Heart right ventricle (tissue), 16 donors: ENCODE measurements at regions not wholly inside any gene's neighbourhood (a gene's known extent, or its start where the extent isn't known, plus 50 kb on each side); places are given as distances from the start of the nearest gene placed in this dataset.

ENCODE experiments used
- ATAC-seq, 8 donors: fragments of 200-7000 bp; cut with Tn5 transposase; one replicate each; pipeline ENCODE4 v1.9.1; 2020; ENCODE audit warnings: mild to moderate bottlenecking in 8 of 8, moderate library complexity in 8 of 8, moderate number of reproducible peaks in 1 of 8
- DNase-seq, 2 donors: peaks; one replicate each; pipeline ENCODE4 v3.0.0-alpha.2; 2020
- H3K27ac ChIP-seq, 10 donors: fragments of 200-600 bp; sonication (generic) in 2 of 10; one replicate each; pipeline versions ENCODE4 v1.5.0 to v1.8.0; 2020 to 2022; ENCODE audit warnings: mild to moderate bottlenecking in 3 of 10
- H3K27me3 ChIP-seq, 7 donors: fragments of 200-600 bp; one replicate each; pipeline ENCODE4 v1.8.0; 2021 to 2022; ENCODE audit warnings: mild to moderate bottlenecking in 2 of 7
- H3K36me3 ChIP-seq, 9 donors: fragments of 200-600 bp; sonication (generic) in 1 of 9; one replicate each; pipeline versions ENCODE4 v1.5.0 to v1.8.0; 2020 to 2022; ENCODE audit warnings: mild to moderate bottlenecking in 2 of 9
- H3K4me1 ChIP-seq, 9 donors: fragments of 200-600 bp; sonication (generic) in 1 of 9; one replicate each; pipeline versions ENCODE4 v1.5.0 to v1.8.0; 2020 to 2022; ENCODE audit warnings: mild to moderate bottlenecking in 4 of 9
- H3K4me3 ChIP-seq, 10 donors: fragments of 200-600 bp; sonication (generic) in 2 of 10; one replicate each; pipeline versions ENCODE4 v1.5.0 to v1.8.0; 2020 to 2022; ENCODE audit warnings: mild to moderate bottlenecking in 7 of 10, moderate library complexity in 2 of 10
- H3K9me3 ChIP-seq, 11 donors: fragments of 200-600 bp in 10 of 11; sonication (generic) in 2 of 11; one replicate each; pipeline versions ENCODE4 v1.5.0 to v1.8.0; 2013 to 2022; ENCODE audit warnings: mild to moderate bottlenecking in 2 of 11, control low read depth in 1 of 11, moderate library complexity in 1 of 11
- CTCF ChIP-seq, 9 donors: fragments of 200-600 bp; sonication (generic) in 2 of 9; IDR thresholded peaks; one replicate each; pipeline versions ENCODE4 v1.5.0 to v1.8.0; 2021 to 2022; ENCODE audit warnings: antibody characterized with exemption in 9 of 9, mild to moderate bottlenecking in 5 of 9, moderate library complexity in 1 of 9
- WGBS, 2 donors: extraction: QIAGEN DNeasy Blood & Tissue Kit; methylation state at CpG; one replicate each; pipeline ENCODE4 v1.1.7; 2013; ENCODE audit warnings: inconsistent platforms in 1 of 2; 5-methylcytosine and 5-hydroxymethylcytosine counted together
- intact Hi-C, 10 donors: fragments of 100-400 bp; cut with DNase I; formaldehyde crosslinking; loops; one replicate each; pipeline versions ENCODE4 v1.11.1 to v1.14.2; 2022
- donor health status: Arrhythmogenic right ventricular cardiomyopathy.
- donor health status: ischemic (EF 13 %, LVEDD 7.1; RV severe dilation, severe dysfunction).
- donor health status: healthy with polysubstance abuse.
- donor health status: DM: no; HTN: yes; CAD: no.
- donor health status: DM: no; HTN: no; CAD: no.
- donor health status: ischemic (EF 25% LVEDD 6.9; RV normal size, moderate dysfunction).
- donor health status: ischemic (EF 25% LVEDD 5.7; RV mildly dilated, moderate dysfunction).
- donor health status: healthy.
- donor health status: DM: yes; HTN: yes; CAD: no.
- donor health status: Ischemic cardiomyopathy.
- donor health status: ischemic (EF 35%, LVEDD 5.7; RV mildly dilated, moderate dysfunction).
- donor health status: nonischemic (EF 11% LVEDD 7.7; RV severe dilation, severe dysfunction).
- donor health status: DM: yes; HTN: yes; CAD: no.
- donor health status: PGD.
- donor health status: ischemic (EF 29% LVEDD 5.4; RV normal size, mild dysfunction).
- donor health status: nonischemic (EF 23%, LVEDD 6.1; RV moderate dilation, normal function).

DNA sequence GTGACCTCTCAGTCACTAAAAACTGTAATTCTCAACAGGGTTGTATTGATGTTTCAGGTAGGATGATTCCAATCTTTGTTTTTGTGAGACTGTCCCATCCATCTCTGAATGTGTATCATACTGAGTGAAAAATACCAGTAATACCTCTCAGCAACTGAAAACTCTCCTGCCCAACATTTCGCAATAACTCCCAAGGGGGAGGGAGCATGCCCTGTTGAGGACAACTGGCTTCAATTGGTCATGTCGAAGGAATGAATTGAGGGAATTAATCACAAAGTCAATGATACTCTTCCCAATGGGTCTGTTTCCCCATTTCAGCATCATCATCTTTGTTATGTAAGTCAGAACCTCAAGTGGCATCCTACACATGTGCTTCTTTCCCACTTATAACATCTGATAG is 102.4 kb upstream of the E2F7 start:
- no peak for DNase-seq
- no peak for TF ChIP-seq CTCF (IDR thresholded peaks at IDR 0.05)
- Histone ChIP-seq H3K27ac (no peak overlapping the region), H3K9me3 (no peaks in the 10 kb centered on the region), H3K4me1 (no peaks in the 10 kb centered on the region), H3K36me3 (no peaks in the 10 kb centered on the region), H3K4me3 (no peak overlapping the region), H3K27me3 (no peaks in the 10 kb centered on the region)
- WGBS, 2 donors, result 89 to 97% methylated on average over 2 of the region's 2 CpGs
- intact Hi-C loops, result no loop called here
- ATAC-seq, result no peak

GRCh38 chr12:77166696-77167095 is 101.3 kb upstream of the E2F7 start:
- H3K36me3 ChIP-seq, result no peaks in the 10 kb centered on the region
- TF ChIP-seq CTCF (IDR thresholded peaks at IDR 0.05), result no peak
- H3K9me3 ChIP-seq, result no peaks in the 10 kb centered on the region
- no peaks in the 10 kb centered on the region for H3K4me1 ChIP-seq
- 83 to 85% methylated on average over 2 of the region's 2 CpGs for WGBS, 2 donors
- H3K27ac ChIP-seq, result no peak overlapping the region
- H3K27me3 ChIP-seq, result no peaks in the 10 kb centered on the region
- H3K4me3 ChIP-seq, result no peak overlapping the region
- intact Hi-C loops, result no loop called here
- DNase-seq (no peak), ATAC-seq (no peak)

DNA sequence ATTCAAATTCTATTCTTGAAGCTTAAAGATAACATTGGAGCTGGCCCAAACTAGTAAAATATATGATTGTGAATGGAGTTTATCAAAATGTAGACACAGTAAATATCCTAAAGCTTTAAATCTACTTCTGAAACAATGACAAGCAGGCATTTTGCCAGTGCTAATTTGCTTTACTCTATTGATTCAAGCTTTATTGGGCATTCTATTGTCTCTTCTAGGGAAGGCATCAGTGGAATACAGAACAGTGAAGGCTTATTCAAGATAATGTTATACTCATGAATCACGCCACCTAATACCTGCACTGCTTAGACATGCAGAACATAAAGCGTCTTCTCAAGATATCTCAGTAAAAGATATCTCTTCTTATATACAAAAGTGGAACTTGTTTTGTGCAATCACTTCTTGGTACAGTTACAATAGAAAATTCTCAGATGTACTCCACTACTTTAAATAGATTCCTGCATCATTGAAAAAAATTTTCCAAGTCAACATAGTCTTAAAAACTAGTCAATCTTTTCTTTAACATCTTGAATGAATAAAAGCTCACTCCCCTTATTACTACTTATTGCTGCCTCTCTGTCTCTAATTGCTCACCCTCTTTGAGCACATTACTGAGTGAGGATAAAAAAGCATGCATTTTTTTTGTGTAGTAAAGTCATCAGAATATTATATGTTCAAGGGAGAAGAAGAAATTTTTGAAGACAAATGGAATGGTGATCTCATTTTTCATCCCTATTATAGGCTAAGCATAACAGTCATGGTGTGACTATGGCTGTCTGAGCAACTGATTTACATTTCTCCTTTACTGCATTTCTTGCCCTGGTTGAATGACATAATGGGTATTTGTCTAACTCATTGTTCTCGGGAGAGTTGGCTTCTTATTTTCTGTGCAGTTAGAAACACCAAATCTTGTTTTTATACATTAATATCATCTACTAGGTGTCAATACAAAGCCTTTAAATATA is 98.0 kb upstream of the E2F7 start:
- no peak for ATAC-seq
- intact Hi-C loops, result no loop called here
- DNase-seq, result no peak
- H3K27ac ChIP-seq, result no peak overlapping the region
- H3K9me3 ChIP-seq, result no peaks in the 10 kb centered on the region
- no peak for TF ChIP-seq CTCF (IDR thresholded peaks at IDR 0.05)
- WGBS, 2 donors, result 90 to 92% methylated on average over 3 of the region's 3 CpGs
- H3K36me3 ChIP-seq, result no peaks in the 10 kb centered on the region
- no peak overlapping the region for H3K4me3 ChIP-seq
- H3K27me3 ChIP-seq, result no peaks in the 10 kb centered on the region
- no peaks in the 10 kb centered on the region for H3K4me1 ChIP-seq

DNA sequence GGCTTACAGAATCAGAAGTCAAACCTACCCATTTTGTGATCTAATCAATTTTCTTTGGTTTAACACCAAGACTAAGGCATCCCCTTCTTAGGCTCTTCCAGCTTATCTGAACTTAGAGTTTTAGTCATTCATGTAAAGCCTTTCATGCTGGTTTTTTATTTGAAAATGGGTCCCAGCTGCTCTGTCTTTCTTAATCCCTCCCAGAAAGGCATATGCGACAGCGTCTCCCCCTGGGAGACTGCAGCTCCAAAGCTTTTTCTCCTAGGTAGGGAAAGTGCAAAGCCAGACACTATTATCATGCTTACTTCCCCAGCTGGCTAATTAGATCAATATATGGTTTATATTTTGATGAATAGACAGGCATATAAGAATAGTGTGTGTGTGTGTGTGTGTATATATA is 96.6 kb upstream of the E2F7 start:
- ATAC-seq, result no peak
- Histone ChIP-seq H3K4me1 (no peaks in the 10 kb centered on the region), H3K36me3 (no peaks in the 10 kb centered on the region), H3K27me3 (no peaks in the 10 kb centered on the region), H3K27ac (no peak overlapping the region), H3K4me3 (no peak overlapping the region), H3K9me3 (no peaks in the 10 kb centered on the region)
- intact Hi-C loops, result no loop called here
- DNase-seq, result no peak
- 56 to 63% methylated on average over 2 of the region's 2 CpGs for WGBS, 2 donors
- TF ChIP-seq CTCF (IDR thresholded peaks at IDR 0.05), result no peak
